Neural cell (in vitro differentiated cells): ENCODE measurements at regions not wholly inside any gene's neighbourhood (a gene's known extent, or its start where the extent isn't known, plus 50 kb on each side); places are given as distances from the start of the nearest gene placed in this dataset.

Experiments used
- H2AFZ ChIP-seq: fragments of 200-600, 300-800 bp; sonication (generic), shearing (Covaris generic); 2 replicates; pipeline ENCODE4 v1.6.0; 2014; ENCODE audit warnings: low read depth, mild to moderate bottlenecking, antibody characterized with exemption, low read length, moderate library complexity
- H3F3A ChIP-seq: fragments of 200-600 bp; shearing (Covaris generic); 2 replicates; pipeline ENCODE4 v1.6.1; 2016; ENCODE audit warnings: mild to moderate bottlenecking, moderate library complexity, mixed read lengths, antibody characterized with exemption, low read length; ENCODE audit not compliant: insufficient read depth, poor library complexity, severe bottlenecking
- H3K27ac ChIP-seq: fragments of 200-600, 300-800 bp; sonication (generic), shearing (Covaris generic); 2 replicates; pipeline ENCODE4 v1.5.1; 2014; ENCODE audit warnings: mild to moderate bottlenecking, low read length, moderate library complexity
- H3K27me3 ChIP-seq: fragments of 300-800, 200-600 bp; sonication (generic), shearing (Covaris generic); 2 replicates; pipeline ENCODE4 v1.6.0; 2014; ENCODE audit warnings: mild to moderate bottlenecking, low read depth, low read length, moderate library complexity; ENCODE audit not compliant: insufficient read depth
- H3K36me3 ChIP-seq: fragments of 300-800, 200-600 bp; sonication (generic), shearing (Covaris generic); 2 replicates; pipeline ENCODE4 v1.5.1; 2014; ENCODE audit warnings: mild to moderate bottlenecking, antibody characterized with exemption, low read length, moderate library complexity; ENCODE audit not compliant: insufficient read depth
- H3K4me2 ChIP-seq: fragments of 300-800, 200-600 bp; sonication (generic), shearing (Covaris generic); 2 replicates; pipeline ENCODE4 v1.6.0; 2014; ENCODE audit warnings: mild to moderate bottlenecking, low read length
- H3K4me3 ChIP-seq: fragments of 300-800, 200-600 bp; sonication (generic), shearing (Covaris generic); 2 replicates; pipeline ENCODE4 v1.5.1; 2014; ENCODE audit warnings: mild to moderate bottlenecking, low read length, moderate library complexity
- H3K79me2 ChIP-seq: fragments of 200-600 bp; shearing (Covaris generic); replicated peaks from 2 replicates; pipeline ENCODE4 v1.6.0; 2014; ENCODE audit warnings: mild to moderate bottlenecking, low read length, moderate library complexity; ENCODE audit not compliant: insufficient read depth
- H3K9ac ChIP-seq: fragments of 300-800, 200-600 bp; sonication (generic), shearing (Covaris generic); 2 replicates; pipeline ENCODE4 v1.6.1; 2016; ENCODE audit warnings: mild to moderate bottlenecking, low read length, mixed read lengths
- H3K9me2 ChIP-seq: fragments of 200-600 bp; shearing (Covaris generic); 2 replicates; pipeline ENCODE4 v1.6.1; 2016; ENCODE audit warnings: mild to moderate bottlenecking, low read length, mixed read lengths; ENCODE audit not compliant: insufficient read depth
- H3K9me3 ChIP-seq: fragments of 200-600, 300-800 bp; sonication (generic), shearing (Covaris generic); 2 replicates; pipeline ENCODE4 v1.6.1; 2016; ENCODE audit warnings: mild to moderate bottlenecking, mixed run types, low read length, moderate library complexity, mixed read lengths
- H4K20me1 ChIP-seq: fragments of 200-600 bp; shearing (Covaris generic); 2 replicates; pipeline ENCODE4 v1.6.1; 2016; ENCODE audit warnings: mild to moderate bottlenecking, mixed run types; ENCODE audit not compliant: insufficient read depth
- EP300 ChIP-seq: fragments of 450-650 bp; conservative IDR thresholded peaks from 2 replicates; pipeline ENCODE4 v1.6.1; 2014; ENCODE audit warnings: antibody characterized with exemption, mild to moderate bottlenecking, moderate library complexity; ENCODE audit not compliant: poor library complexity, severe bottlenecking
- EZH2 ChIP-seq: fragments of 200-600, 300-800 bp; shearing (Covaris generic), sonication (generic); IDR thresholded peaks from 2 replicates; pipeline ENCODE4 v1.6.1; 2014; ENCODE audit warnings: antibody characterized with exemption, low read length, borderline replicate concordance, mild to moderate bottlenecking; ENCODE audit not compliant: insufficient read depth, poor library complexity, severe bottlenecking
- MXI1 ChIP-seq: fragments of 450-650 bp; conservative IDR thresholded peaks from 2 replicates; pipeline ENCODE4 v1.6.1; 2014; ENCODE audit warnings: antibody characterized with exemption, mild to moderate bottlenecking; ENCODE audit not compliant: poor library complexity, severe bottlenecking
- POLR2AphosphoS5 ChIP-seq: IDR thresholded peaks from 2 replicates; pipeline ENCODE4 v1.6.1; 2012
- RAD21 ChIP-seq: fragments of 450-650 bp; conservative IDR thresholded peaks from 2 replicates; pipeline ENCODE4 v1.6.1; 2014; ENCODE audit warnings: antibody characterized with exemption, mild to moderate bottlenecking, moderate library complexity
- SMC3 ChIP-seq: fragments of 450-650 bp; conservative IDR thresholded peaks from 2 replicates; pipeline ENCODE4 v1.6.1; 2014; ENCODE audit warnings: antibody characterized with exemption, mild to moderate bottlenecking, moderate library complexity; ENCODE audit not compliant: poor library complexity
- TAF1 ChIP-seq: IDR thresholded peaks from 2 replicates; pipeline ENCODE4 v1.6.1; 2012; ENCODE audit warnings: low read depth
- TF ChIP-seq, protein P1 (sequence below): IDR thresholded peaks from 2 replicates; pipeline ENCODE4 v1.6.1; 2012; ENCODE audit warnings: borderline replicate concordance
- TF ChIP-seq, protein P2 (sequence below): fragments of 450-650 bp; IDR thresholded peaks from 2 replicates; pipeline ENCODE4 v1.5.1; 2014; ENCODE audit warnings: antibody characterized with exemption, mild to moderate bottlenecking, moderate library complexity; ENCODE audit not compliant: poor library complexity, severe bottlenecking

DNA sequence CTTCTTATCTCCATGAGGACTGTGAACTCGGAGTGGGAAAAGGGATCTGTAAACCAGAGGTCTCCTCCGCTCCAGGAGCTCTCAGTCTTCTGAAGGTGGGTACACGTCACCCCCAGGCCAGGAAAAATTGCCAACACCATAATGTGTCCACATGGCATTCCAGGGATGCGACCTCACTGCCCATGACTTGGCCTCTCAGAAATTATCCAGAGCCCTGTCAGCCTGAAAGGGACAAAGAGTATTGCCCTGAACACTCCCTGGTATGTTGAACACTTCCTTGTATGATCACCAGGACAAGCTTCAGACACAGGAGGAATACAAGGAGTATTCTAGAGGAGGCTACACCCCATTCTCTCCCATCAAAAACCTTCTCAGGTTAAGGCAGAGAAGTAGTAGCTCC lies 81.0 kb upstream of the SLC7A1 start:
- TF ChIP-seq MXI1: no peak
- Histone ChIP-seq H3K4me2 (no peak overlapping the region), H3K27ac (no peak overlapping the region), H3K4me3 (no peak overlapping the region), H4K20me1 (no peaks in the 10 kb centered on the region), H3K9ac (no peak overlapping the region), H3K9me3 (no peaks in the 10 kb centered on the region), H3K36me3 (no peaks in the 10 kb centered on the region), H3K27me3 (no peaks in the 10 kb centered on the region), H3K79me2 (no peaks in the 10 kb centered on the region), H2AFZ (no peak overlapping the region), H3F3A (no peaks in the 10 kb centered on the region), H3K9me2 (no peaks in the 10 kb centered on the region)

DNA sequence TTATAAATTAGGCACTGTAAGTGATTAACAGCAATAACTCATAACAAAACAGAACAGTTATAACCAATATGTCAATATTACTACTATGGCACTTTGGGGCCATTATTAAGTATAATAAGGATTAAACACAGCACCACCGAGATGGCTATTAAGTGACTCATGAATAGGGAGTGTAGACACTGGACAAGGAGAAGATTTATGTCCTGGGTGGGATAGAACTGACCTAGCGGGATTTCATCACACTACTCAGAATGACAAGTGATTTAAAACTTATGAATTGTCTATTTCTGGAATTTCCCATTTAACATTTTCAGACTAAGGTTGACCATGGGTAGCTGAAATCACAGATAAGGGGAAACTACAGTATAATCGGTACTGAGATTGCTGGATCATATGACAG lies 79.0 kb upstream of the SLC7A1 start:
- no peaks in the 10 kb centered on the region for H3K36me3 ChIP-seq

DNA sequence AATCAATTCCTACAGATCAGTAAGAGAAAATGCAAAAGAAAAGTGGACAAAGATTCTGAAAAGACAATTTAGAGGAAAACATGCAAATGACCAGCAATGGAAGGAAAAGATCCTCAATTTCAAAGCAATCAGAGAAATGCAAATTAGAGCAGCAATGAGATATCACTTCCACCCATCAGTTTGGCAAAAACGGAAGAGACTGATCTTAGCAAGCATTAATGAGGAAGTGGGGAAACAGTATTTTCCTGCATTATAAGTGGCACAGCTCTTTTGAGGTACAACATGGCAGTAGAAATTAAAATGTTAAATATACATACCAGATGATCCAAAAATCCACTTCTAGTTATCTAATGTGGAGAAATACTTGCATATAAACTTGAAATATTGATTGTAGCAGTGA lies 69.1 kb upstream of the SLC7A1 start:
- Histone ChIP-seq H3K79me2 (no peaks in the 10 kb centered on the region), H3K4me3 (no peak overlapping the region), H3K27ac (no peak overlapping the region), H3K9me2 (no peaks in the 10 kb centered on the region), H3K27me3 (no peaks in the 10 kb centered on the region), H3K4me2 (no peak overlapping the region), H2AFZ (no peak overlapping the region), H3K9me3 (no peaks in the 10 kb centered on the region), H3K9ac (no peak overlapping the region), H4K20me1 (no peaks in the 10 kb centered on the region), H3F3A (no peaks in the 10 kb centered on the region), H3K36me3 (no peaks in the 10 kb centered on the region)
- TF ChIP-seq RAD21: no peak
- TF ChIP-seq EP300: no peak
- TF ChIP-seq, protein P1, sequence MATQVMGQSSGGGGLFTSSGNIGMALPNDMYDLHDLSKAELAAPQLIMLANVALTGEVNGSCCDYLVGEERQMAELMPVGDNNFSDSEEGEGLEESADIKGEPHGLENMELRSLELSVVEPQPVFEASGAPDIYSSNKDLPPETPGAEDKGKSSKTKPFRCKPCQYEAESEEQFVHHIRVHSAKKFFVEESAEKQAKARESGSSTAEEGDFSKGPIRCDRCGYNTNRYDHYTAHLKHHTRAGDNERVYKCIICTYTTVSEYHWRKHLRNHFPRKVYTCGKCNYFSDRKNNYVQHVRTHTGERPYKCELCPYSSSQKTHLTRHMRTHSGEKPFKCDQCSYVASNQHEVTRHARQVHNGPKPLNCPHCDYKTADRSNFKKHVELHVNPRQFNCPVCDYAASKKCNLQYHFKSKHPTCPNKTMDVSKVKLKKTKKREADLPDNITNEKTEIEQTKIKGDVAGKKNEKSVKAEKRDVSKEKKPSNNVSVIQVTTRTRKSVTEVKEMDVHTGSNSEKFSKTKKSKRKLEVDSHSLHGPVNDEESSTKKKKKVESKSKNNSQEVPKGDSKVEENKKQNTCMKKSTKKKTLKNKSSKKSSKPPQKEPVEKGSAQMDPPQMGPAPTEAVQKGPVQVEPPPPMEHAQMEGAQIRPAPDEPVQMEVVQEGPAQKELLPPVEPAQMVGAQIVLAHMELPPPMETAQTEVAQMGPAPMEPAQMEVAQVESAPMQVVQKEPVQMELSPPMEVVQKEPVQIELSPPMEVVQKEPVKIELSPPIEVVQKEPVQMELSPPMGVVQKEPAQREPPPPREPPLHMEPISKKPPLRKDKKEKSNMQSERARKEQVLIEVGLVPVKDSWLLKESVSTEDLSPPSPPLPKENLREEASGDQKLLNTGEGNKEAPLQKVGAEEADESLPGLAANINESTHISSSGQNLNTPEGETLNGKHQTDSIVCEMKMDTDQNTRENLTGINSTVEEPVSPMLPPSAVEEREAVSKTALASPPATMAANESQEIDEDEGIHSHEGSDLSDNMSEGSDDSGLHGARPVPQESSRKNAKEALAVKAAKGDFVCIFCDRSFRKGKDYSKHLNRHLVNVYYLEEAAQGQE: no peak
- no peak for TF ChIP-seq POLR2AphosphoS5
- no peak for TF ChIP-seq EZH2
- TF ChIP-seq MXI1: no peak
- no peak for TF ChIP-seq TAF1

More for the DNA sequence above, 79.0 kb upstream of the SLC7A1 start:
- Histone ChIP-seq H3K4me3 (no peak overlapping the region), H4K20me1 (no peaks in the 10 kb centered on the region), H3K9me3 (no peaks in the 10 kb centered on the region), H2AFZ (no peak overlapping the region), H3F3A (no peaks in the 10 kb centered on the region), H3K27me3 (no peaks in the 10 kb centered on the region), H3K27ac (no peak overlapping the region), H3K79me2 (no peaks in the 10 kb centered on the region), H3K9ac (no peak overlapping the region), H3K4me2 (no peak overlapping the region), H3K9me2 (no peaks in the 10 kb centered on the region)
- no peak for TF ChIP-seq EP300
- TF ChIP-seq, protein P1: no peak
- TF ChIP-seq POLR2AphosphoS5: no peak
- no peak for TF ChIP-seq SMC3
- TF ChIP-seq, protein P2, sequence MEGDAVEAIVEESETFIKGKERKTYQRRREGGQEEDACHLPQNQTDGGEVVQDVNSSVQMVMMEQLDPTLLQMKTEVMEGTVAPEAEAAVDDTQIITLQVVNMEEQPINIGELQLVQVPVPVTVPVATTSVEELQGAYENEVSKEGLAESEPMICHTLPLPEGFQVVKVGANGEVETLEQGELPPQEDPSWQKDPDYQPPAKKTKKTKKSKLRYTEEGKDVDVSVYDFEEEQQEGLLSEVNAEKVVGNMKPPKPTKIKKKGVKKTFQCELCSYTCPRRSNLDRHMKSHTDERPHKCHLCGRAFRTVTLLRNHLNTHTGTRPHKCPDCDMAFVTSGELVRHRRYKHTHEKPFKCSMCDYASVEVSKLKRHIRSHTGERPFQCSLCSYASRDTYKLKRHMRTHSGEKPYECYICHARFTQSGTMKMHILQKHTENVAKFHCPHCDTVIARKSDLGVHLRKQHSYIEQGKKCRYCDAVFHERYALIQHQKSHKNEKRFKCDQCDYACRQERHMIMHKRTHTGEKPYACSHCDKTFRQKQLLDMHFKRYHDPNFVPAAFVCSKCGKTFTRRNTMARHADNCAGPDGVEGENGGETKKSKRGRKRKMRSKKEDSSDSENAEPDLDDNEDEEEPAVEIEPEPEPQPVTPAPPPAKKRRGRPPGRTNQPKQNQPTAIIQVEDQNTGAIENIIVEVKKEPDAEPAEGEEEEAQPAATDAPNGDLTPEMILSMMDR: no peak
